H9 (cell line): ENCODE measurements at regions not wholly inside any gene's neighbourhood (a gene's known extent, or its start where the extent isn't known, plus 50 kb on each side); places are given as distances from the start of the nearest gene placed in this dataset.

Experiments used
- DNase-seq: peaks from one replicate; pipeline ENCODE4 v3.0.0-alpha.2; 2017
- H2AFZ ChIP-seq: one replicate; pipeline ENCODE4 v1.6.1; 2013; ENCODE audit warnings: mild to moderate bottlenecking, low read length, control low read depth, moderate library complexity
- H2AK5ac ChIP-seq: 2 replicates; pipeline ENCODE4 v1.6.1; 2013; ENCODE audit warnings: low read length, control low read depth, mixed read lengths; ENCODE audit not compliant: insufficient read length
- H2BK120ac ChIP-seq: one replicate; pipeline ENCODE4 v1.6.1; 2013; ENCODE audit warnings: low read depth, mild to moderate bottlenecking, low read length, control low read depth, inconsistent platforms; ENCODE audit not compliant: poor library complexity, severe bottlenecking
- H2BK12ac ChIP-seq: 2 replicates; pipeline ENCODE4 v1.6.1; 2013; ENCODE audit warnings: low read length, control low read depth, mixed read lengths, low read depth; ENCODE audit not compliant: insufficient read length
- H2BK15ac ChIP-seq: 2 replicates; pipeline ENCODE4 v1.6.1; 2013; ENCODE audit warnings: low read depth, low read length, control low read depth
- H2BK20ac ChIP-seq: one replicate; pipeline ENCODE4 v1.6.1; 2013; ENCODE audit warnings: low read depth, mild to moderate bottlenecking, low read length, control low read depth, inconsistent platforms; ENCODE audit not compliant: poor library complexity, severe bottlenecking
- H2BK5ac ChIP-seq: 2 replicates; pipeline ENCODE4 v1.6.1; 2013; ENCODE audit warnings: low read length, control low read depth, mixed read lengths; ENCODE audit not compliant: insufficient read length
- H3K14ac ChIP-seq: 2 replicates; pipeline ENCODE4 v1.6.1; 2013; ENCODE audit warnings: low read length, control low read depth; ENCODE audit not compliant: insufficient read depth
- H3K18ac ChIP-seq: 2 replicates; pipeline ENCODE4 v1.6.1; 2013; ENCODE audit warnings: low read depth, mild to moderate bottlenecking, mixed read lengths, low read length, control low read depth; ENCODE audit not compliant: insufficient read length
- H3K23ac ChIP-seq: 2 replicates; pipeline ENCODE4 v1.6.1; 2013; ENCODE audit warnings: low read length, control low read depth, mixed read lengths, low read depth; ENCODE audit not compliant: insufficient read length
- H3K23me2 ChIP-seq: 2 replicates; pipeline ENCODE4 v1.6.1; 2013; ENCODE audit warnings: low read depth, mild to moderate bottlenecking, mixed read lengths, low read length, control low read depth; ENCODE audit not compliant: insufficient read length, poor library complexity, severe bottlenecking
- H3K27ac ChIP-seq: 2 replicates; pipeline ENCODE4 v1.5.1; 2013; ENCODE audit warnings: low read length, control low read depth, mixed read lengths, low read depth; ENCODE audit not compliant: insufficient read length
- H3K27me3 ChIP-seq: 2 replicates; pipeline ENCODE4 v1.6.1; 2013; ENCODE audit warnings: low read length, control low read depth, inconsistent platforms; ENCODE audit not compliant: insufficient read depth
- H3K4ac ChIP-seq: 2 replicates; pipeline ENCODE4 v1.6.1; 2013; ENCODE audit warnings: low read depth, mild to moderate bottlenecking, control low read depth, inconsistent platforms, low read length, moderate library complexity
- H3K4me1 ChIP-seq: 2 replicates; pipeline ENCODE4 v1.6.1; 2013; ENCODE audit warnings: low read length, control low read depth, inconsistent platforms; ENCODE audit not compliant: insufficient read depth
- H3K4me2 ChIP-seq: 2 replicates; pipeline ENCODE4 v1.6.1; 2013; ENCODE audit warnings: low read length, control low read depth, mixed read lengths; ENCODE audit not compliant: insufficient read length, insufficient read depth
- H3K56ac ChIP-seq: 2 replicates; pipeline ENCODE4 v1.6.1; 2013; ENCODE audit warnings: low read depth, mild to moderate bottlenecking, mixed read lengths, low read length, control low read depth; ENCODE audit not compliant: insufficient read length
- H3K79me1 ChIP-seq: 2 replicates; pipeline ENCODE4 v1.6.1; 2013; ENCODE audit warnings: low read depth, mild to moderate bottlenecking, moderate library complexity, low read length, control low read depth, inconsistent platforms; ENCODE audit not compliant: insufficient read depth, poor library complexity, severe bottlenecking
- H3K79me2 ChIP-seq: 2 replicates; pipeline ENCODE4 v1.6.1; 2013; ENCODE audit warnings: low read length, control low read depth, inconsistent platforms; ENCODE audit not compliant: insufficient read depth
- H3K9ac ChIP-seq: 2 replicates; pipeline ENCODE4 v1.6.1; 2013; ENCODE audit warnings: low read length, control low read depth, mixed read lengths; ENCODE audit not compliant: insufficient read length; ENCODE audit errors: extremely low read depth
- H3K9me3 ChIP-seq: one replicate; pipeline ENCODE4 v1.6.1; 2013; ENCODE audit warnings: low read depth, low read length, inconsistent platforms; ENCODE audit not compliant: control insufficient read depth
- H3T11ph ChIP-seq: one replicate; pipeline ENCODE4 v1.6.1; 2013; ENCODE audit warnings: mild to moderate bottlenecking, low read length, control low read depth, inconsistent platforms
- H4K20me1 ChIP-seq: one replicate; pipeline ENCODE4 v1.6.1; 2013; ENCODE audit not compliant: control insufficient read depth, insufficient read length, insufficient read depth
- H4K5ac ChIP-seq: 2 replicates; pipeline ENCODE4 v1.6.1; 2013; ENCODE audit warnings: low read depth, mild to moderate bottlenecking, mixed read lengths, low read length, control low read depth; ENCODE audit not compliant: insufficient read length
- H4K8ac ChIP-seq: replicated peaks from 2 replicates; pipeline ENCODE4 v1.6.1; 2013; ENCODE audit warnings: low read length, control low read depth, mixed read lengths, low read depth; ENCODE audit not compliant: insufficient read length
- H4K91ac ChIP-seq: 2 replicates; pipeline ENCODE4 v1.6.1; 2013; ENCODE audit warnings: low read depth, mild to moderate bottlenecking, moderate library complexity, mixed read lengths, low read length, control low read depth; ENCODE audit not compliant: insufficient read length
- H3K27ac Mint-ChIP-seq, 3 experiments: 2 replicates in 2 of 3; 3 replicates in 1 of 3; pipeline ENCODE4 v1.8.0; 2020 to 2021; ENCODE audit warnings: mixed read lengths in 3 of 3, mild to moderate bottlenecking in 1 of 3, moderate library complexity in 1 of 3
- H3K27me3 Mint-ChIP-seq: 2 replicates; pipeline ENCODE4 v1.8.0; 2021; ENCODE audit warnings: low read depth, mild to moderate bottlenecking, moderate library complexity, mixed read lengths
- H3K36me3 Mint-ChIP-seq, 3 experiments: 2 replicates in 2 of 3; 3 replicates in 1 of 3; pipeline ENCODE4 v1.8.0; 2020 to 2021; ENCODE audit warnings: low read depth in 3 of 3, mixed read lengths in 3 of 3; ENCODE audit not compliant: insufficient read depth in 1 of 3
- H3K4me1 Mint-ChIP-seq, 2 experiments: 2 replicates each; pipeline ENCODE4 v1.8.0; 2020; ENCODE audit warnings: mixed read lengths in 2 of 2
- H3K4me3 Mint-ChIP-seq, 2 experiments: 2 replicates in 1 of 2; 3 replicates in 1 of 2; pipeline ENCODE4 v1.8.0; 2020 to 2021; ENCODE audit warnings: mild to moderate bottlenecking in 2 of 2, mixed read lengths in 2 of 2, moderate library complexity in 1 of 2
- H3K9me3 Mint-ChIP-seq, 2 experiments: 2 replicates in 1 of 2; 3 replicates in 1 of 2; pipeline ENCODE4 v1.8.0; 2020; ENCODE audit warnings: mild to moderate bottlenecking in 2 of 2, mixed read lengths in 2 of 2, moderate library complexity in 1 of 2
- WGBS: extraction: QIAGEN DNeasy Blood & Tissue Kit; methylation state at CpG from one replicate; pipeline ENCODE4 v1.1.7; 2013; ENCODE audit warnings: missing lambda C conversion rate, low lambda C conversion rate, mixed read lengths; ENCODE audit not compliant: insufficient read length; ENCODE audit errors: extremely low coverage; 5-methylcytosine and 5-hydroxymethylcytosine counted together
- TF ChIP-seq, protein P1 (sequence below): fragments of 200-600 bp; sonication (generic); conservative IDR thresholded peaks from 3 replicates; pipeline ENCODE4 v1.8.0; 2021; ENCODE audit warnings: antibody characterized with exemption, mild to moderate bottlenecking

- no peaks in the 10 kb centered on the region for H3K27me3 Mint-ChIP-seq
- Histone ChIP-seq H3T11ph (no peak overlapping the region), H3K4ac (no peak overlapping the region), H2BK20ac (no peak overlapping the region), H3K9ac (no peak overlapping the region), H3K79me2 (no peaks in the 10 kb centered on the region), H3K27ac (no peak overlapping the region), H3K18ac (no peak overlapping the region), H4K91ac (no peak overlapping the region), H3K27me3 (no peaks in the 10 kb centered on the region), H3K4me2 (no peak overlapping the region), H2BK5ac (no peak overlapping the region), H2BK120ac (no peak overlapping the region), H2BK12ac (no peak overlapping the region), H3K56ac (no peak overlapping the region), H3K23me2 (no peaks in the 10 kb centered on the region), H4K8ac (no peak overlapping the region), H2BK15ac (no peak overlapping the region), H2AK5ac (no peak overlapping the region), H2AFZ (no peak overlapping the region), H3K4me1 (no peaks in the 10 kb centered on the region), H4K5ac (no peak overlapping the region), H4K20me1 (no peaks in the 10 kb centered on the region), H3K23ac (no peak overlapping the region), H3K79me1 (no peaks in the 10 kb centered on the region), H3K14ac (no peak overlapping the region), H3K9me3 (no peaks in the 10 kb centered on the region)
- H3K4me3 Mint-ChIP-seq: no peak overlapping the region
- no peak overlapping the region for H3K27ac Mint-ChIP-seq
- no peak for DNase-seq
- H3K4me1 Mint-ChIP-seq: peaks cover 6 to 8% of the 10 kb centered on the region in 2 experiments
- WGBS: no CpG with 5 or more reads among the region's 1 CpG
- H3K9me3 Mint-ChIP-seq: no peaks in the 10 kb centered on the region
- TF ChIP-seq, protein P1, sequence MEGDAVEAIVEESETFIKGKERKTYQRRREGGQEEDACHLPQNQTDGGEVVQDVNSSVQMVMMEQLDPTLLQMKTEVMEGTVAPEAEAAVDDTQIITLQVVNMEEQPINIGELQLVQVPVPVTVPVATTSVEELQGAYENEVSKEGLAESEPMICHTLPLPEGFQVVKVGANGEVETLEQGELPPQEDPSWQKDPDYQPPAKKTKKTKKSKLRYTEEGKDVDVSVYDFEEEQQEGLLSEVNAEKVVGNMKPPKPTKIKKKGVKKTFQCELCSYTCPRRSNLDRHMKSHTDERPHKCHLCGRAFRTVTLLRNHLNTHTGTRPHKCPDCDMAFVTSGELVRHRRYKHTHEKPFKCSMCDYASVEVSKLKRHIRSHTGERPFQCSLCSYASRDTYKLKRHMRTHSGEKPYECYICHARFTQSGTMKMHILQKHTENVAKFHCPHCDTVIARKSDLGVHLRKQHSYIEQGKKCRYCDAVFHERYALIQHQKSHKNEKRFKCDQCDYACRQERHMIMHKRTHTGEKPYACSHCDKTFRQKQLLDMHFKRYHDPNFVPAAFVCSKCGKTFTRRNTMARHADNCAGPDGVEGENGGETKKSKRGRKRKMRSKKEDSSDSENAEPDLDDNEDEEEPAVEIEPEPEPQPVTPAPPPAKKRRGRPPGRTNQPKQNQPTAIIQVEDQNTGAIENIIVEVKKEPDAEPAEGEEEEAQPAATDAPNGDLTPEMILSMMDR: no peak
- H3K36me3 Mint-ChIP-seq: peaks cover 0 to 16% (median 10%) of the 10 kb centered on the region in 3 experiments; a peak in 4 of 7 replicates
These were observed 2041.1 kb downstream of the OLFM4 start for GRCh38 chr13:55069746-55070145.
